RWPE2 (cell line): ENCODE measurements at regions not wholly inside any gene's neighbourhood (a gene's known extent, or its start where the extent isn't known, plus 50 kb on each side); places are given as distances from the start of the nearest gene placed in this dataset.

Source experiments
- ATAC-seq: fragments of 200-7000 bp; cut with Tn5 transposase; 3 replicates; pipeline ENCODE4 v1.9.1; 2021; ENCODE audit warnings: low read depth
- DNase-seq: peaks from one replicate; pipeline ENCODE4 v3.0.0-alpha.2; 2020; ENCODE audit warnings: low spot score
- H3K27ac ChIP-seq: fragments of 450-650 bp; 2 replicates; pipeline ENCODE4 v1.5.1; 2017; ENCODE audit warnings: mild to moderate bottlenecking; ENCODE audit not compliant: poor library complexity, severe bottlenecking
- H3K27me3 ChIP-seq: fragments of 250-450 bp; sonication (Bioruptor Pico); 2 replicates; pipeline ENCODE4 v1.5.1; 2021; ENCODE audit warnings: mild to moderate bottlenecking, moderate library complexity; ENCODE audit not compliant: insufficient read depth, poor library complexity, severe bottlenecking
- H3K36me3 ChIP-seq: fragments of 250-450 bp; sonication (Bioruptor Pico); 2 replicates; pipeline ENCODE4 v1.5.1; 2020; ENCODE audit warnings: low read depth, mild to moderate bottlenecking, moderate library complexity
- H3K4me1 ChIP-seq: fragments of 250-450 bp; sonication (Bioruptor Pico); 2 replicates; pipeline ENCODE4 v1.5.1; 2021; ENCODE audit warnings: mild to moderate bottlenecking, moderate library complexity; ENCODE audit not compliant: insufficient read depth, poor library complexity, severe bottlenecking
- H3K4me3 ChIP-seq: fragments of 250-450 bp; sonication (Bioruptor Pico); 2 replicates; pipeline ENCODE4 v1.5.1; 2021; ENCODE audit warnings: mild to moderate bottlenecking, moderate library complexity; ENCODE audit not compliant: severe bottlenecking
- H3K9me3 ChIP-seq: fragments of 250-450 bp; sonication (Bioruptor Pico); 2 replicates; pipeline ENCODE4 v1.5.1; 2021; ENCODE audit warnings: mild to moderate bottlenecking, moderate library complexity; ENCODE audit not compliant: severe bottlenecking
- CTCF ChIP-seq: fragments of 450-650 bp; IDR thresholded peaks from one replicate; pipeline ENCODE4 v1.5.1; 2017; ENCODE audit warnings: mild to moderate bottlenecking, moderate library complexity; ENCODE audit not compliant: poor library complexity, severe bottlenecking

- ATAC-seq: no peak
- DNase-seq: no peak
Observed at GRCh38 chrX:148314876-148315275, 185.5 kb upstream of the AFF2 start.

GRCh38 chrX:148316446-148316845 is 184.0 kb upstream of the AFF2 start:
- TF ChIP-seq CTCF: no peak

More at GRCh38 chrX:148314876-148315275, 185.5 kb upstream of the AFF2 start:
- Histone ChIP-seq H3K4me1 (no peaks in the 10 kb centered on the region), H3K27me3 (no peaks in the 10 kb centered on the region), H3K27ac (no peak overlapping the region), H3K36me3 (no peaks in the 10 kb centered on the region), H3K4me3 (no peak overlapping the region), H3K9me3 (no peaks in the 10 kb centered on the region)
- TF ChIP-seq CTCF: no peak

GRCh38 chrX:148322906-148323305 is 177.5 kb upstream of the AFF2 start:
- no peaks in the 10 kb centered on the region for H3K4me1 ChIP-seq
- no peak for DNase-seq
- H3K27me3 ChIP-seq: no peaks in the 10 kb centered on the region
- no peak overlapping the region for H3K4me3 ChIP-seq
- ATAC-seq: no peak
- H3K27ac ChIP-seq: no peak overlapping the region
- no peak for TF ChIP-seq CTCF
- no peaks in the 10 kb centered on the region for H3K9me3 ChIP-seq
- H3K36me3 ChIP-seq: no peaks in the 10 kb centered on the region

More at GRCh38 chrX:148316446-148316845, 184.0 kb upstream of the AFF2 start:
- Histone ChIP-seq H3K4me1 (no peaks in the 10 kb centered on the region), H3K4me3 (no peak overlapping the region), H3K27me3 (no peaks in the 10 kb centered on the region), H3K36me3 (no peaks in the 10 kb centered on the region), H3K9me3 (no peaks in the 10 kb centered on the region), H3K27ac (no peak overlapping the region)
- no peak for ATAC-seq
- no peak for DNase-seq

GRCh38 chrX:148333989-148334388 is 166.4 kb upstream of the AFF2 start:
- Histone ChIP-seq H3K9me3 (no peaks in the 10 kb centered on the region), H3K27me3 (no peaks in the 10 kb centered on the region), H3K4me3 (no peak overlapping the region), H3K27ac (no peak overlapping the region), H3K4me1 (no peaks in the 10 kb centered on the region), H3K36me3 (no peaks in the 10 kb centered on the region)
- TF ChIP-seq CTCF: no peak
- DNase-seq (no peak), ATAC-seq (no peak)

GRCh38 chrX:148337873-148338272 is 162.5 kb upstream of the AFF2 start:
- Histone ChIP-seq H3K9me3 (no peaks in the 10 kb centered on the region), H3K4me1 (no peaks in the 10 kb centered on the region), H3K27ac (no peak overlapping the region), H3K27me3 (no peaks in the 10 kb centered on the region), H3K4me3 (no peak overlapping the region), H3K36me3 (no peaks in the 10 kb centered on the region)
- TF ChIP-seq CTCF: no peak
- no peak for DNase-seq
- no peak for ATAC-seq
